ENCODE measurements at regions not wholly inside any gene's neighbourhood (a gene's known extent, or its start where the extent isn't known, plus 50 kb on each side); places are given as distances from the start of the nearest gene placed in this dataset.

GRCh38 chr4:135194477-135194876 lies 992.9 kb upstream of the PABPC4L start:
- no peak for TF ChIP-seq EZH2 (IDR thresholded peaks at IDR 0.05)
- no peak for TF ChIP-seq CTCF (IDR thresholded peaks at IDR 0.05 in 2 of 3, conservative IDR thresholded peaks at IDR 0.05 in 1 of 3; ENCODE audit: borderline replicate concordance in 1 of 3, insufficient read depth in 1 of 3, low read depth in 2 of 3, low read length in 2 of 3)
- no peak for TF ChIP-seq RAD21 (IDR thresholded peaks at IDR 0.05; ENCODE audit: low read depth)
- TF ChIP-seq POLR2A (IDR thresholded peaks at IDR 0.05; ENCODE audit: borderline replicate concordance, extremely low read depth, insufficient read depth, insufficient read length) = no peak
- TF ChIP-seq POLR2AphosphoS5 (IDR thresholded peaks at IDR 0.05; ENCODE audit: low read depth, low read length) = no peak
- no peak for TF ChIP-seq FOSL1 (IDR thresholded peaks at IDR 0.05; ENCODE audit: low read depth)
- TF ChIP-seq ELF1 (IDR thresholded peaks at IDR 0.05; ENCODE audit: borderline replicate concordance, low read depth) = no peak
- no peak for TF ChIP-seq SP1 (IDR thresholded peaks at IDR 0.05; ENCODE audit: low read depth)
- TF ChIP-seq EZH2phosphoT487 (IDR thresholded peaks at IDR 0.05; ENCODE audit: borderline replicate concordance) = no peak
- TF ChIP-seq CEBPB (IDR thresholded peaks at IDR 0.05; ENCODE audit: low read depth) = no peak

Measured in HCT116 (cell line).